ENCODE measurements at regions not wholly inside any gene's neighbourhood (a gene's known extent, or its start where the extent isn't known, plus 50 kb on each side); places are given as distances from the start of the nearest gene placed in this dataset.

- intact Hi-C loops (cut with DNase I; ENCODE audit: low total_unique reads) = no loop called here
- TF ChIP-seq, protein P1, sequence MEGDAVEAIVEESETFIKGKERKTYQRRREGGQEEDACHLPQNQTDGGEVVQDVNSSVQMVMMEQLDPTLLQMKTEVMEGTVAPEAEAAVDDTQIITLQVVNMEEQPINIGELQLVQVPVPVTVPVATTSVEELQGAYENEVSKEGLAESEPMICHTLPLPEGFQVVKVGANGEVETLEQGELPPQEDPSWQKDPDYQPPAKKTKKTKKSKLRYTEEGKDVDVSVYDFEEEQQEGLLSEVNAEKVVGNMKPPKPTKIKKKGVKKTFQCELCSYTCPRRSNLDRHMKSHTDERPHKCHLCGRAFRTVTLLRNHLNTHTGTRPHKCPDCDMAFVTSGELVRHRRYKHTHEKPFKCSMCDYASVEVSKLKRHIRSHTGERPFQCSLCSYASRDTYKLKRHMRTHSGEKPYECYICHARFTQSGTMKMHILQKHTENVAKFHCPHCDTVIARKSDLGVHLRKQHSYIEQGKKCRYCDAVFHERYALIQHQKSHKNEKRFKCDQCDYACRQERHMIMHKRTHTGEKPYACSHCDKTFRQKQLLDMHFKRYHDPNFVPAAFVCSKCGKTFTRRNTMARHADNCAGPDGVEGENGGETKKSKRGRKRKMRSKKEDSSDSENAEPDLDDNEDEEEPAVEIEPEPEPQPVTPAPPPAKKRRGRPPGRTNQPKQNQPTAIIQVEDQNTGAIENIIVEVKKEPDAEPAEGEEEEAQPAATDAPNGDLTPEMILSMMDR (IDR thresholded peaks at IDR 0.05) = no peak
- TF ChIP-seq POLR2A (IDR thresholded peaks at IDR 0.05) = no peak
- H3K36me3 ChIP-seq = no peaks in the 10 kb centered on the region
These were observed 827.0 kb downstream of the BCL11A start for GRCh38 chr2:59726228-59727120.

DNA sequence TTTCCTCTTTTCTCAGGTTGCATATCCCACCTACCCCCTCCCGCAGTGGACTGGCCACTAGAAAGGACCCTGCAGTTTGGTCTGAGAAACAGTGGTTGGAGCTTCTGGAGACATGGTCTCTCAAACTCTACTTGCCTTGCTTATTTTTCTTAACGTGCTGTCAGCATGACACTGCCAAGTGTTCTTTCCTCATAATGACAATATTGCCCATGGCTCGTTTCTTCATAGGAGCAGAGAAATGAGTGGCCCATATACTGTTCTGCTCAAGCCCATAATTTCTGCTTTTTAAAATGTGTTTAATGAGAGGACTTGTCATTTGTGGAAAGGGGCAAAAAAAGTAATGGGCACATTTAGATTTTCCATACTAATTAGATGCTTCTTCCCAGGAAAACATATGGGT lies 828.7 kb downstream of the BCL11A start:
- Histone ChIP-seq H3K36me3 (no peaks in the 10 kb centered on the region), H3K4me1 (no peaks in the 10 kb centered on the region), H3K27ac (no peak overlapping the region), H3K9me3 (no peaks in the 10 kb centered on the region), H3K4me3 (no peak overlapping the region), H3K27me3 (no peaks in the 10 kb centered on the region)
- intact Hi-C loops (cut with DNase I; ENCODE audit: low total_unique reads) = no loop called here
- no peak for DNase-seq
- TF ChIP-seq, protein P1 (IDR thresholded peaks at IDR 0.05) = no peak
- TF ChIP-seq POLR2A (IDR thresholded peaks at IDR 0.05) = no peak

More at GRCh38 chr2:59726228-59727120, 827.0 kb downstream of the BCL11A start:
- Histone ChIP-seq H3K27me3 (no peaks in the 10 kb centered on the region), H3K4me3 (no peak overlapping the region), H3K9me3 (no peaks in the 10 kb centered on the region), H3K4me1 (no peaks in the 10 kb centered on the region), H3K27ac (no peak overlapping the region)
- no peak for DNase-seq

DNA sequence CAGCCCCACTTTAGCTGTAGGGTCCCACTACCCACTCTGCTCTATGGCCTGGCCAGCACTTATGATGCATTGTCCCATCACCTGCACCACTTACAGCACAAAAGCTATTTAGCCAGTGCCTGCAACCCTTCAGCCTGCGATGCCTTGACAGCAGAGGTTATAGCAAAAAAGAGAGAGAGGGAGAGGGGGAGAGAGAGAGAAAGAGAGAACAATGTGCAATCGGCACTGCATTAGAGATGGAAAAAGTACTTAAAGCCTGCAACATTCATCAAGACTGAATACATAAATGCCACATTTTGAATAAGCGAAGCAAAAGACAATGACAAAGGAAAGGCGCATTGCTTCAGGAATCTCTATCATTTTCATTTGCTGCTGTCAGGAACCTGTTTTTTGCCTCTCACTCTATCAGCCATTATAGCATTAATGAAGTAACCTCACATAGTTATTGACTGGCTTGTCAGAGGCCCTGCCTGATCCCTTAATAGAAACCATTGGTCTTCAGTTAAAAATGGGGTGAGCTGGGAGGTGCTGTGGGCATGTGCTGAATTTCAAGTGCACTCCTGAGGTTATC lies 833.1 kb downstream of the BCL11A start:
- Histone ChIP-seq H3K4me1 (no peaks in the 10 kb centered on the region), H3K4me3 (no peak overlapping the region), H3K27me3 (no peaks in the 10 kb centered on the region), H3K27ac (no peak overlapping the region), H3K9me3 (no peaks in the 10 kb centered on the region), H3K36me3 (no peaks in the 10 kb centered on the region)
- DNase-seq = no peak
- TF ChIP-seq, protein P1 (IDR thresholded peaks at IDR 0.05) = no peak
- TF ChIP-seq POLR2A (IDR thresholded peaks at IDR 0.05) = no peak
- intact Hi-C loops (cut with DNase I; ENCODE audit: low total_unique reads) = no loop called here

GRCh38 chr2:59713577-59713976 lies 839.9 kb downstream of the BCL11A start:
- Histone ChIP-seq H3K27ac (no peak overlapping the region), H3K4me3 (no peak overlapping the region), H3K36me3 (no peaks in the 10 kb centered on the region), H3K9me3 (no peaks in the 10 kb centered on the region), H3K27me3 (no peaks in the 10 kb centered on the region), H3K4me1 (no peaks in the 10 kb centered on the region)
- intact Hi-C loops (cut with DNase I; ENCODE audit: low total_unique reads) = no loop called here
- TF ChIP-seq POLR2A (IDR thresholded peaks at IDR 0.05) = no peak
- TF ChIP-seq, protein P1 (IDR thresholded peaks at IDR 0.05) = no peak
- DNase-seq = no peak

DNA sequence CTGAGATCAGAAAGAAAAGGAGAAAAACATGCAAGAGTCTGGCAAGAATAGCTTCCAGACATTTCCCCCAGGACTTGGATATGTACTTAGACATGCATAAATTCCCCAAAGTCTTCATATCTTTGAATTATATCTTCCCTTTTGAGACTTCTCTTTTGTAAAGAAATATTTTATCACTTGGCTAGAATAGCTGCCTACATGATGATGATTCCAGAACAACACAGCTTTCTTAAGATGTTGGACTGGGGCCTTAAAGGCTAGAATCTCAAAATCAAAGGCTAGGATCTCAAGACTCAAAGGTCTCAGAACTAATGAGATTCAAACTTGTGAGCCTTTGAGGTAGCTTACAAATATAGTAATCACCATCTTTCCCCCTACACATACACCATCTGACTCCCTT lies 842.3 kb downstream of the BCL11A start:
- Histone ChIP-seq H3K4me3 (no peak overlapping the region), H3K9me3 (no peaks in the 10 kb centered on the region), H3K27me3 (no peaks in the 10 kb centered on the region), H3K36me3 (no peaks in the 10 kb centered on the region), H3K4me1 (no peaks in the 10 kb centered on the region), H3K27ac (no peak overlapping the region)
- intact Hi-C loops (cut with DNase I; ENCODE audit: low total_unique reads) = no loop called here
- DNase-seq = no peak
- no peak for TF ChIP-seq POLR2A (IDR thresholded peaks at IDR 0.05)
- TF ChIP-seq, protein P1 (IDR thresholded peaks at IDR 0.05) = no peak
